Activated CD4-positive, alpha-beta T cell treated with anti-CD3 and anti-CD28 coated beads, Interleukin-2, amount 10 ng/mL, durations not matched to agents 7 days and 5 days (primary cell): ENCODE measurements at regions not wholly inside any gene's neighbourhood (a gene's known extent, or its start where the extent isn't known, plus 50 kb on each side); places are given as distances from the start of the nearest gene placed in this dataset.
"Not testable (repeated sequence)": the region's sequence is repeated elsewhere in the genome, so short reads cannot be mapped to it uniquely, and the experiment has no call there.

Source experiments
- CTCF ChIA-PET: fragments of 350-600 bp; sonication (Branson Sonifier 250); formaldehyde crosslinking; loops from one replicate; lab custom pipeline; 2021; ENCODE audit warnings: antibody characterized with exemption; lab: Charles Lee
- POLR2A ChIA-PET: fragments of 350-600 bp; sonication (Branson Sonifier 250); formaldehyde crosslinking; loops from one replicate; lab custom pipeline; 2021; ENCODE audit warnings: antibody characterized with exemption; lab: Charles Lee
- DNase-seq: peaks from one replicate; pipeline ENCODE4 v3.0.0-alpha.2; 2020
- H3K27ac Mint-ChIP-seq: one replicate; pipeline ENCODE4 v1.8.0; 2021; ENCODE audit warnings: mild to moderate bottlenecking, moderate library complexity, mixed read lengths
- H3K27me3 Mint-ChIP-seq: one replicate; pipeline ENCODE4 v1.8.0; 2021; ENCODE audit warnings: mixed read lengths
- H3K36me3 Mint-ChIP-seq: one replicate; pipeline ENCODE4 v1.8.0; 2021; ENCODE audit warnings: low read depth, mixed read lengths
- H3K4me1 Mint-ChIP-seq: one replicate; pipeline ENCODE4 v1.8.0; 2021; ENCODE audit warnings: mixed read lengths
- H3K4me3 Mint-ChIP-seq: one replicate; pipeline ENCODE4 v1.8.0; 2021; ENCODE audit warnings: mild to moderate bottlenecking, moderate library complexity, mixed read lengths
- H3K9me3 Mint-ChIP-seq: one replicate; pipeline ENCODE4 v1.8.0; 2021; ENCODE audit warnings: mixed read lengths

DNA sequence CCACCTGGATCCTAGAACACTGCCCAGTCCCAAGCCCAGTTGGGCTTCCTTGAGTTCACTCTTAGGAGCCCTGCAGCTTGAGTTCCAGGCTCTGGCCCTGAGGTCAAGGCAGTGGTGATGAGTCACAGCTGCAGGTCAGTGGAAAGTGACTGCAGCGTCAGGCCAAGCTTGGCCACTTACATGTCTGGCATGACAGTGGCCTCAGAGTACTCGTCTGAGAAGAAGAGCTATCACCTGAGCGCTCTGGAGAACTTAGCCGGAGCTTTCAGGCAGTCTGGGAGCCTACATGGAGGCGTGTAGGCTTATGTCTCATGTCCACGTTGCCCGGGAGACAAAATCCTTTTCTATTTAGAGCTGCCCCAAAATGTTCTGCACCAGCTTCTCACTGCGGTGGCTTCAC, 75.6 kb downstream of the ARL6IP4 start:
- CTCF ChIA-PET, result interaction anchor here (0.7 to 3.2 kb wide), 8 partner anchors 9 to 133 kb away, joined by 3 to 13 read pairs (median 3); no protein-coding TSS in a partner anchor
- no peak for DNase-seq
- no peak overlapping the region for H3K27ac Mint-ChIP-seq
- H3K36me3 Mint-ChIP-seq, result no peaks in the 10 kb centered on the region
- no peak overlapping the region for H3K4me3 Mint-ChIP-seq
- no peaks in the 10 kb centered on the region for H3K27me3 Mint-ChIP-seq
- POLR2A ChIA-PET, result no interaction called here
- H3K4me1 Mint-ChIP-seq, result peaks cover 9% of the 10 kb centered on the region
- H3K9me3 Mint-ChIP-seq, result no peaks in the 10 kb centered on the region

DNA sequence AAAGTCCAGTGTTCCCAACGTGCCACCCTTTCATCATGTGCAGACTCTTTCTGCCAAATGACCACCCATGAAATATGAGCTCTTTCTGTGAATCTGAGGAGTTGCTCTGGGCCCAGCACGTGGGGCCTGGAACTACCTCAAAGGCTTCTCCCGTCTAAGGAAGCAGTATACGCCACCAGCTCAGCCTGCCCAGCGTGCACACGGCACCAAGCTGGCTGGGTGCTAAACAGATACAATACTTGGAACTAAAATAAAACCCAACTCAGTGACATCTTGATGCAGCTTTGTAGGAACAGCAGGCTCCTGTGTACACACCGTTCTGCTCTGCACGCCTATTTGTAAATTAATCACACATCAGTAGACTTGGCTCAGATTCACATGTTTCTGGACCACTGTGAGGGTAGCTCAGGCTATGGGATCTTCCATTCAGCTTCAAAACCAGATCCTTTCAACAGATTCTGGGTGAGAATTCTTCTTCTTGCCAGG, 74.8 kb downstream of the ARL6IP4 start:
- Mint-ChIP-seq H3K36me3 (no peaks in the 10 kb centered on the region), H3K4me1 (peaks cover 14% of the 10 kb centered on the region), H3K4me3 (no peak overlapping the region), H3K9me3 (no peaks in the 10 kb centered on the region), H3K27ac (no peak overlapping the region), H3K27me3 (no peaks in the 10 kb centered on the region)
- no peak for DNase-seq
- ChIA-PET CTCF (interaction anchor here (0.8 to 3.2 kb wide), 6 partner anchors 10 to 134 kb away, joined by 3 to 13 read pairs (median 3); no protein-coding TSS in a partner anchor), POLR2A (no interaction called here)

DNA sequence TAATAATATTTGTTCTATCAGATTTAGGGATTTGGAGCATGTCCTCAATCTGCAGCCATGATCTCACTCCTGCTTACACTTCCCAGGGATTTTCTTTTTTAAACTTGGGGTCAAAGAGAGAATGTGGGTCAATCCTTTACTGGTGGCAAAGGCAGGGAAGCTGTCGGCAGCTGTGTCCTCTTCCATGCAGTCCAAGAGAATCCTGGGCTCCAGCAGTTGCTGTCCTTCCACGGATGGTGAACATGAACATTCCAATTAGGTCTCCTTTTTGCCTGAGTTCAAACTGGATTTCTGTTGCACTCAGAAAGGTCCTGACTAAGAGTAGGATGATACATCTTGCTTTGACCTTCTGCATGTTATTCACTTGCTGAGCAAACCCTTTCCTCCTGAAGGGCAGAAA, 73.9 kb downstream of the ARL6IP4 start:
- no peak overlapping the region for H3K27ac Mint-ChIP-seq
- H3K27me3 Mint-ChIP-seq, result no peaks in the 10 kb centered on the region
- no peaks in the 10 kb centered on the region for H3K36me3 Mint-ChIP-seq
- ChIA-PET POLR2A (no interaction called here), CTCF (interaction anchor here (1.8 to 3.2 kb wide), 2 partner anchors 11 kb away, joined by 8 to 13 read pairs; no protein-coding TSS in a partner anchor)
- no peak for DNase-seq
- no peak overlapping the region for H3K4me3 Mint-ChIP-seq
- H3K4me1 Mint-ChIP-seq, result peaks cover 13% of the 10 kb centered on the region
- H3K9me3 Mint-ChIP-seq, result no peaks in the 10 kb centered on the region

DNA sequence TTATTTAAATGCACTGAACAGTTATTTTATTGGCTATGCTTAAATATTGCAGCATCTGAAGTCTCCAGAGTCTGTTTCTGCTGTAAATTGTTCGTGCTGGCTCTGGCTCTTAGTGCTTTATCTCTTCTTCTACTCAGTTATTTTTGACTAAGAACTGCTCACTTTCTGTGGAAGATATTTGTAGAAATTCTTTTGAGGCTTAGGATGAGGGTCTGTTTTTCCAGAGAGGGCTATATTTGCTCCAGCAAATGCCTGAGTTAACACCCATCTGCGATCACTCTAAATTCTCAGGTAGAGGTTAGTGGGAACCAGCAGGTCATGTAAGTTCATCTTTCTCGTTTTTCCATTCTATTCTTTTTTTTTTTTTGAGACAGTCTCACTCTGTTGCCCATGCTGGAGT, 71.1 kb downstream of the ARL6IP4 start:
- Mint-ChIP-seq H3K27me3 (no peaks in the 10 kb centered on the region), H3K4me1 (peaks cover 16% of the 10 kb centered on the region), H3K9me3 (no peaks in the 10 kb centered on the region), H3K27ac (no peak overlapping the region), H3K4me3 (no peak overlapping the region), H3K36me3 (no peaks in the 10 kb centered on the region)
- no peak for DNase-seq
- ChIA-PET CTCF (interaction anchor here (1.3 kb wide), 1 partner anchor 14 kb away, joined by 3 read pairs; no protein-coding TSS in a partner anchor), POLR2A (no interaction called here)

DNA sequence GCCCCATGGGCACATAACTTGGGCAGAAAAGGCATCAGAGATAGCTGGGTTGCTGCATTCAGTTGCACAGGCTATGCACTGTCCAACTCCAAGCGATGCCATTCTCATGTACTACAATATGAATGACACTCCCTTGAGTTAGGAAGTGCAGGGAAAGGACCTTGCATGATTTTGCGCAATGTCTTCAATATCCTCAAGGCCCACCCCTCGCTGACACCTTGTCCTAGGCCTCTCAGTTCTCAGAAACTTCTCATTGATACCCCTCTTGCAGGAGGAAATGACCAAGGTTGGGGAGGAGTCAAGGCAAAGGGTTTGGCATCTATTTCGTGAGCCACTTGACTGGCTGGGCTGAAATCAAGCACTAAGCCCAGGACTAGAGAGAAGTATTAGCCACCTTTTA, 70.4 kb downstream of the ARL6IP4 start:
- Mint-ChIP-seq H3K4me1 (peaks cover 16% of the 10 kb centered on the region), H3K27me3 (no peaks in the 10 kb centered on the region), H3K36me3 (no peaks in the 10 kb centered on the region), H3K27ac (no peak overlapping the region), H3K9me3 (no peaks in the 10 kb centered on the region), H3K4me3 (no peak overlapping the region)
- no peak for DNase-seq
- ChIA-PET POLR2A (interaction anchor here (0.6 kb wide), 1 partner anchor 100 kb away, joined by 3 read pairs; the partner anchor contains the start of gene PITPNM2), CTCF (interaction anchor here (1.4 to 2.3 kb wide), 2 partner anchors 9 to 75 kb away, joined by 3 to 13 read pairs; no protein-coding TSS in a partner anchor)

DNA sequence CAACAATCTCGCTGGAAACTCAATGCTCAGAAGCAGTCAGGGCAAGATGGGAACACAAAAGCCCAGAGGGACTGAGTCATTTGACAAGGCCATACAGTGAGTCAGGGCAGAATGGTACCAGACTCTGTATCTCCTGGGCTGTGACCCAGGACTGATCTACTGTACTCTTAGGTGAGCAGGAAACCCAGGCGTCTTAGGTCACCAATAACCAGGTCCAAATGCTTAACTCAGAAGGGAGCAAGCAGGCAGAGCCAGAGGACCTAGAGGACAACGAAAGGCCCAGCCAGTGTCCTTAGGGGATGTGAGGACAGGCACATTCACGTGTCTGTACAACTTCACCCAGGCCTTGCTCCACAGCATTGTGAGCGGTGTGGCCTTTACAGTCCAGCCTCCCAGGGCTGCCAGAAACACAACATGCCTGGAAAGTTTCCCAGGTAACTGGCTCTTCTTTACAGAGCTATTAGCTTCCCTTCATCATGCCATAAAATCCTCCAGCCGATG, 69.9 kb downstream of the ARL6IP4 start:
- no peak overlapping the region for H3K27ac Mint-ChIP-seq
- CTCF ChIA-PET, result interaction anchor here (1.4 to 2.3 kb wide), 2 partner anchors 10 to 74 kb away, joined by 3 to 13 read pairs; no protein-coding TSS in a partner anchor
- H3K9me3 Mint-ChIP-seq, result no peaks in the 10 kb centered on the region
- POLR2A ChIA-PET, result interaction anchor here (0.6 kb wide), 1 partner anchor 100 kb away, joined by 3 read pairs; the partner anchor contains the start of gene PITPNM2
- DNase-seq, result no peak
- H3K4me3 Mint-ChIP-seq, result no peak overlapping the region
- no peaks in the 10 kb centered on the region for H3K36me3 Mint-ChIP-seq
- H3K4me1 Mint-ChIP-seq, result peaks cover 16% of the 10 kb centered on the region
- H3K27me3 Mint-ChIP-seq, result no peaks in the 10 kb centered on the region

DNA sequence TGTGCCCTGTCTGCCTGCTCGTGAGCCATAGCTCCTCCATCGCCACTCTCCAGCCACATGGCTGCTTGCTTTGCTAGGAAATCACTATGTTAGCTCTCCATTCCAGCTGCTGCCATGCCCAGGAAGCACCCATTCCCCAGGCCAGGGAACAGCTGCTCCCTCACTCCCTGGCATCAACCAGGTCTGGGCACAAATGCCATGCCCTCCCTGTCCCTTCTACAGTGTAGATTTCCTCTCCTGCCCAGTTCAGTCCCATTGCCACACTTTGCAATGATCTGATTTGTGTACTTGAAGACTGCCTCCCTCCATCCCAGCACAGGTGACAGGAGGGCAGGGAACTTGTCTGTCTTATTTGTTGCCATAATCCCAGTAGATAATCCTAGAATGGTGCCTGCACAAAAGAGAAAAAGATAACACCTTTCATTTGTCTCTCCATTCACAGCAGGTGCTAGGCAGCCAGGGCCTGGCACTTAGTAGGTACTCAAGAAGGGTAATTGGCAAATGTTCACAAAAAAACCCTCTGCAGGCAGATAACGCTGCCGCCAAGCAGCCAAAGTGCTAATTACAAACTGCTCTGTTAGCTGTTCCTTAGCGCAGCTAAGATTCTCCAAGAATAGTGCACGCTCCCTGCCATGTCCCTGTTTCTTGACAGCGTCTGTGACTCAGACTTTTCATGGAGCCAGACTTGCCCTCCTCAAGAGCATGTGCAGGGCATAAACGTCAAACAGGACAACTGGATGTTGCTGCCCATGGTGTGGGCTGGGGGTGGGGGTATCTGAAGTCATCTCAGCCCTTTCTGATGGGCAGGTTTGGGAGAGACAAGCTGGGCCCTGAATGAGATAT, 69.1 kb downstream of the ARL6IP4 start:
- ChIA-PET POLR2A (no interaction called here), CTCF (interaction anchor here (1.4 to 2.3 kb wide), 2 partner anchors 10 to 73 kb away, joined by 3 to 13 read pairs; no protein-coding TSS in a partner anchor)
- Mint-ChIP-seq H3K4me1 (peaks cover 22% of the 10 kb centered on the region), H3K4me3 (no peak overlapping the region), H3K36me3 (no peaks in the 10 kb centered on the region), H3K27me3 (no peaks in the 10 kb centered on the region), H3K27ac (no peak overlapping the region), H3K9me3 (no peaks in the 10 kb centered on the region)
- no peak for DNase-seq

DNA sequence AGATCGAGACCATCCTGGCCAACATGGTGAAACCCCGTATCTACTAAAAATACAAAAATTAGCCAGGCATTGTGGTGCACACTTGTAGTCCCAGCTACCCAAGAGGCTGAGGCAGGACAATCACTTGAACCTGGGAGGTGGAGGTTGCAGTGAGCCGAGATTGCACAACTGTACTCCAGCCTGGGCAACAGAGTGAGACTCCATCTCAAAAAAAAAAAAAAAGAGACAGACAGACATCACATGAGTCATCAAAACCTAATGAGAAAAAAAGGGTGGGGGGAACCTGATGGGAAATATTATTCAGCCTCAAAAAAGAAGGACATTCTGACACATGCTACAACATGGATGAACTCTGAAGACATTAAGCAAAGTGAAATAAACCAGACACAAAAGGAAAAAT, 67.4 kb downstream of the ARL6IP4 start:
- ChIA-PET POLR2A (interaction anchor here (0.7 kb wide), 1 partner anchor 27 kb away, joined by 3 read pairs; no protein-coding TSS in a partner anchor), CTCF (interaction anchor here (1.4 kb wide), 1 partner anchor 104 kb away, joined by 4 read pairs; no protein-coding TSS in a partner anchor)
- H3K27ac Mint-ChIP-seq, result not testable (repeated sequence)

DNA sequence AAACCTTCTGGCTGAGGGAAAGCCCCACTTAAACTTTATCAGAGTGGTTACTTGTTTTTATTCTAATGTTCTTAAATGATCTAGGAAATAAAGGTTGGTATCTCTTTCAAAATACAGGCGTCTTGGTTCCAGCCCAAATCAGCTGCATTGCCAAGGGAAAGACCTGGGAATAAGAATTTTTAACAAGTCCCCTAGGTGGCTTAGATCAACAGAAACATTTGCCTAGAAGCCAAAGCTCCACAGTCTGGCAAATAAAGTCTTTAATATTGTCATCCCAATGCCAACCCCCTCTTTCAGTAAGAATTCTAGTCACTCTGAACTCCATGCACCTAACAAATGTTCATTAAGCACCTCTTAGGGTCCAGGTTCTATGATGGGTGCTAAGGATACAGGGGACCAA, 66.8 kb downstream of the ARL6IP4 start:
- H3K4me1 Mint-ChIP-seq, result peaks cover 40% of the 10 kb centered on the region
- CTCF ChIA-PET, result interaction anchor here (0.8 to 1.4 kb wide), 3 partner anchors 28 to 105 kb away, joined by 3 to 5 read pairs (median 4); no protein-coding TSS in a partner anchor
- H3K27ac Mint-ChIP-seq, result no peak overlapping the region

More for the DNA sequence above, 67.4 kb downstream of the ARL6IP4 start:
- not testable (repeated sequence) for H3K9me3 Mint-ChIP-seq, H3K36me3 Mint-ChIP-seq, H3K27me3 Mint-ChIP-seq, H3K4me3 Mint-ChIP-seq, DNase-seq
- H3K4me1 Mint-ChIP-seq, result peaks cover 39% of the 10 kb centered on the region

DNA sequence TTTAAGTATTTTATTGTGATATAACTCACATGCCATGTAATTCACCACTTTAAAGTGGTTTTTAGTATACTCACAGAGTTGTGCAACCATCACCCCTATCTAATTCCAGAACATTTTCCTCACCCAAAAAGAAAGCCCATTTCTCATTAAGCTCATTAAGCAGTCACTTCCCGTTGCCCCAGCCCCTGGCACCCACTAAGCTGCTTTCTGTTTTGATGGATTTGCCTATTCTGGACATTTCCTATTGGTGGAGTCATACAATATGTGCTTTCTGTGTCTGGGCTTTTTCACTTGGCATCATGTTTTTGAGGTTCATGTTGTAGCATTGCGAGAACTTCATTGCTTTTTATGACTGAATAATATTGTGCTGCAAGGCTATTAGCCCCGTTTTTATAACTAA, 66.0 kb downstream of the ARL6IP4 start:
- Mint-ChIP-seq H3K4me3 (no peak overlapping the region), H3K27ac (no peak overlapping the region), H3K36me3 (no peaks in the 10 kb centered on the region), H3K4me1 (peaks cover 37% of the 10 kb centered on the region), H3K9me3 (no peaks in the 10 kb centered on the region), H3K27me3 (no peaks in the 10 kb centered on the region)
- DNase-seq, result no peak
- CTCF ChIA-PET, result interaction anchor here (0.7 to 1.7 kb wide), 6 partner anchors 10 to 105 kb away, joined by 3 to 5 read pairs (median 4); no protein-coding TSS in a partner anchor
- POLR2A ChIA-PET, result no interaction called here

More for the DNA sequence above, 66.8 kb downstream of the ARL6IP4 start:
- Mint-ChIP-seq H3K27me3 (no peaks in the 10 kb centered on the region), H3K36me3 (no peaks in the 10 kb centered on the region), H3K4me3 (no peak overlapping the region), H3K9me3 (no peaks in the 10 kb centered on the region)
- POLR2A ChIA-PET, result interaction anchor here (0.7 kb wide), 1 partner anchor 28 kb away, joined by 3 read pairs; no protein-coding TSS in a partner anchor
- DNase-seq, result no peak

DNA sequence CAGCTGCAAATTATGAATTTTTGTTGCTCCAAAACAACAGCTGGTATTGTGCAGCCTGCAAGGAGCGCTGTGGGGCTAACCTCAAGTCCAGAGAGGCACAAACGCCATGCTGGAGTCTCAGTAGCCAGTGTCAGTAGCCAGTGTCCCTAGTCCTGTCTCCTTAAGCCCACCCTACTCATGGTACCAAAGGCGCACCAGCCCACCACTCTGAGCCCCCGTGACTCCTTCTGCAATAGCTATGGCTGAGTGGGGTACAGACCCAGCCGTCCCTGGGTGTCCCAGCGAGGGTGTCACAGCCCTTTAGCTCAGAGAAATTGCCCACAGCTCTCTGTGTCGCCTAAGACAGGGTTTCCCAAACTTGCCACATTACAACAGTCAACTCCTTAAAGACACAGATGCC, 65.2 kb downstream of the ARL6IP4 start:
- H3K27ac Mint-ChIP-seq, result no peak overlapping the region
- H3K36me3 Mint-ChIP-seq, result no peaks in the 10 kb centered on the region
- ChIA-PET CTCF (interaction anchor here (0.9 to 2.9 kb wide), 4 partner anchors 10 to 30 kb away, joined by 3 to 19 read pairs (median 8); no protein-coding TSS in a partner anchor), POLR2A (no interaction called here)
- no peaks in the 10 kb centered on the region for H3K27me3 Mint-ChIP-seq
- DNase-seq, result no peak
- H3K4me3 Mint-ChIP-seq, result no peak overlapping the region
- peaks cover 31% of the 10 kb centered on the region for H3K4me1 Mint-ChIP-seq
- no peaks in the 10 kb centered on the region for H3K9me3 Mint-ChIP-seq

DNA sequence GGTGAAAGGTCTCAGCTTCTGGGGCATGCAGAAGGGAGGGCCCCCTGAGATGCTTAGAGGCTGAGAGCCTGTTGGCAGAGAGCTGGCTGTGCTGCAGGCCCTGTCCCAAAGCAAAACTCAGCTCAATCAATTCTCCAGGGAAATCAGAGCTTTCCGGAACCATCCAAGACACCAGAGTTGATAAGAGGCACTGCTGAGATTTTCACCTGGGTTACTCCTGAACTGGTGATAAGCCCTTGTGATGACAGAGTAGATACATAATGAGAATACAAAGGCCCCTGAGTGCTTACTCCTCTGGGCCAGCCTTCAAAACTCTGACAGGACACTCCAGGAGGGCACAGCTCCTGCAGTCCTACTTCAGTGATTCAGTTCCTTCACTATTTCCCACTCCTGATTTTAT, 63.9 kb downstream of the ARL6IP4 start:
- no peak for DNase-seq
- Mint-ChIP-seq H3K27me3 (no peaks in the 10 kb centered on the region), H3K4me1 (peaks cover 27% of the 10 kb centered on the region), H3K36me3 (no peaks in the 10 kb centered on the region), H3K9me3 (no peaks in the 10 kb centered on the region), H3K27ac (no peak overlapping the region), H3K4me3 (no peak overlapping the region)
- POLR2A ChIA-PET, result no interaction called here
- CTCF ChIA-PET, result interaction anchor here (0.6 to 2.9 kb wide), 19 partner anchors 9 to 196 kb away, joined by 3 to 19 read pairs (median 4); partner anchors contain the start of gene PITPNM2
